ENCODE measurements at regions not wholly inside any gene's neighbourhood (a gene's known extent, or its start where the extent isn't known, plus 50 kb on each side); places are given as distances from the start of the nearest gene placed in this dataset.

DNA sequence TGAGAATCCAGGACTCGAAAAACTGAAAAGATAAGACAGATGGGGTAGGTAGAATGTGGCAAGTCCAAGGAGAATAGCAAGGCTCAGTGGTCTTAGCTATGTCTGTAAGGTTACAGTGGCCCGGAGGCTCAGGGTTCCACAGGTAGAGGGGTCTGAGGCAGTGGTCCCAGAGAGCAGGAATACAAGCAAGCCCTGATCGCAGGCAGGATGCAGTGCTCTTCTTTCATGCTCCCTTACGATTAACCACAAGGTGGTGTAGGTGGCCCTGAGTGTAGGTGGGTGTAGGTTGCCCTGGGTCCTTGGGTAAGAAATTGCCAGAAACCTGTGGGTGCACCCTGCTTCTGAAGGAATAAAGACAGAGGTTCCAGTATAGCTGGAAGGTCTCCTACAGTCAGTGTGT, 99.1 kb upstream of the RAB3GAP2 start:
- H3K27me3 ChIP-seq (ENCODE audit: insufficient read depth, low read depth, low read length) = no peaks in the 10 kb centered on the region
- TF ChIP-seq SMC3 (conservative IDR thresholded peaks at IDR 0.05; ENCODE audit: poor library complexity) = no peak
- no peak for TF ChIP-seq POLR2AphosphoS5 (IDR thresholded peaks at IDR 0.05)
- TF ChIP-seq EP300 (conservative IDR thresholded peaks at IDR 0.05; ENCODE audit: poor library complexity, severe bottlenecking) = no peak
- no peaks in the 10 kb centered on the region for H3K79me2 ChIP-seq (replicated peaks; ENCODE audit: insufficient read depth, low read length)
- no peak overlapping the region for H3K27ac ChIP-seq (ENCODE audit: low read length)
- H3K9me3 ChIP-seq (ENCODE audit: low read length) = no peaks in the 10 kb centered on the region
- H3K4me2 ChIP-seq (ENCODE audit: low read length) = no peak overlapping the region
- H3K4me3 ChIP-seq (ENCODE audit: low read length) = no peak overlapping the region
- no peak overlapping the region for H2AFZ ChIP-seq (ENCODE audit: low read depth, low read length)
- H3K9me2 ChIP-seq (ENCODE audit: insufficient read depth, low read length) = no peaks in the 10 kb centered on the region
- H4K20me1 ChIP-seq (ENCODE audit: insufficient read depth) = no peaks in the 10 kb centered on the region
- no peak overlapping the region for H3K9ac ChIP-seq (ENCODE audit: low read length)
- no peaks in the 10 kb centered on the region for H3K36me3 ChIP-seq (ENCODE audit: insufficient read depth, low read length)
- no peaks in the 10 kb centered on the region for H3F3A ChIP-seq (ENCODE audit: insufficient read depth, low read length, poor library complexity, severe bottlenecking)

DNA sequence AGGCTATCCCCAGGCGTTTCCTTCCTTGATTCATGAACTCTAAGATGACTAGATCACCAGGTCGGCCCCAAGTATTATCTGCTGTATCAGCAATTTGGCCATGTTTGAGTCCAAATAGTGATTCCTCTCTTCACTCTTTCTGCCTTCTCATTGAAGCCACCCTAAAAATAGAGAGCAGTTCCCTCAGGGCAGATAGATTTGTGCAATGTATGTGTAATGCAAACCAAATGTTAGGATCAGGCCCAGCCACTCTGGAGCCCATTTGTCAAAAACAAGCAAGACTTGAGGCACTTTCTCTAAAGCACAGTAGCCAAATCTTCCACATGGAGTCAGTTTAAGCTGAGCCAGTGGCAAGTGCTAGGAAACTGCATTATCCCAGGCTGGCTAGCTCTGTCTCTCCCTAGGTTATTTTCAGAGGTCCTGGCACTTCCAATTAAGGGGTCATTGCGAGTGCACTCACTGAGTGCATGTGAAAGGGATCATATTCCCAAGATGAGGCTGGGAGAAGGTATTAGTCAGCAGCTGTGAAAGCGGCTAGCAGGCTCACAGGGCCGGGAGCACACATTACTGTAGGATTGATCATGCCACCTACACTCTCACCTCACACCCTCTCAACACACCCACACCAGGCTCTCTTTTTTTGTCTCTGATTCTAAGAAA, 97.9 kb upstream of the RAB3GAP2 start:
- Histone ChIP-seq H2AFZ (ENCODE audit: low read depth, low read length) (no peak overlapping the region), H3K9ac (ENCODE audit: low read length) (no peak overlapping the region), H3K4me2 (ENCODE audit: low read length) (no peak overlapping the region)

More for the DNA sequence above, 97.9 kb upstream of the RAB3GAP2 start:
- Histone ChIP-seq H3F3A (ENCODE audit: insufficient read depth, low read length, poor library complexity, severe bottlenecking) (no peaks in the 10 kb centered on the region), H3K4me3 (ENCODE audit: low read length) (no peak overlapping the region), H4K20me1 (ENCODE audit: insufficient read depth) (no peaks in the 10 kb centered on the region), H3K9me3 (ENCODE audit: low read length) (no peaks in the 10 kb centered on the region), H3K9me2 (ENCODE audit: insufficient read depth, low read length) (no peaks in the 10 kb centered on the region), H3K27ac (ENCODE audit: low read length) (no peak overlapping the region), H3K79me2 (replicated peaks; ENCODE audit: insufficient read depth, low read length) (no peaks in the 10 kb centered on the region), H3K36me3 (ENCODE audit: insufficient read depth, low read length) (no peaks in the 10 kb centered on the region), H3K27me3 (ENCODE audit: insufficient read depth, low read depth, low read length) (no peaks in the 10 kb centered on the region)
- TF ChIP-seq EZH2 (IDR thresholded peaks at IDR 0.05; ENCODE audit: borderline replicate concordance, insufficient read depth, low read length, poor library complexity, severe bottlenecking) (no peak), EP300 (conservative IDR thresholded peaks at IDR 0.05; ENCODE audit: poor library complexity, severe bottlenecking) (no peak), MXI1 (conservative IDR thresholded peaks at IDR 0.05; ENCODE audit: poor library complexity, severe bottlenecking) (no peak)
- TF ChIP-seq, protein P1, sequence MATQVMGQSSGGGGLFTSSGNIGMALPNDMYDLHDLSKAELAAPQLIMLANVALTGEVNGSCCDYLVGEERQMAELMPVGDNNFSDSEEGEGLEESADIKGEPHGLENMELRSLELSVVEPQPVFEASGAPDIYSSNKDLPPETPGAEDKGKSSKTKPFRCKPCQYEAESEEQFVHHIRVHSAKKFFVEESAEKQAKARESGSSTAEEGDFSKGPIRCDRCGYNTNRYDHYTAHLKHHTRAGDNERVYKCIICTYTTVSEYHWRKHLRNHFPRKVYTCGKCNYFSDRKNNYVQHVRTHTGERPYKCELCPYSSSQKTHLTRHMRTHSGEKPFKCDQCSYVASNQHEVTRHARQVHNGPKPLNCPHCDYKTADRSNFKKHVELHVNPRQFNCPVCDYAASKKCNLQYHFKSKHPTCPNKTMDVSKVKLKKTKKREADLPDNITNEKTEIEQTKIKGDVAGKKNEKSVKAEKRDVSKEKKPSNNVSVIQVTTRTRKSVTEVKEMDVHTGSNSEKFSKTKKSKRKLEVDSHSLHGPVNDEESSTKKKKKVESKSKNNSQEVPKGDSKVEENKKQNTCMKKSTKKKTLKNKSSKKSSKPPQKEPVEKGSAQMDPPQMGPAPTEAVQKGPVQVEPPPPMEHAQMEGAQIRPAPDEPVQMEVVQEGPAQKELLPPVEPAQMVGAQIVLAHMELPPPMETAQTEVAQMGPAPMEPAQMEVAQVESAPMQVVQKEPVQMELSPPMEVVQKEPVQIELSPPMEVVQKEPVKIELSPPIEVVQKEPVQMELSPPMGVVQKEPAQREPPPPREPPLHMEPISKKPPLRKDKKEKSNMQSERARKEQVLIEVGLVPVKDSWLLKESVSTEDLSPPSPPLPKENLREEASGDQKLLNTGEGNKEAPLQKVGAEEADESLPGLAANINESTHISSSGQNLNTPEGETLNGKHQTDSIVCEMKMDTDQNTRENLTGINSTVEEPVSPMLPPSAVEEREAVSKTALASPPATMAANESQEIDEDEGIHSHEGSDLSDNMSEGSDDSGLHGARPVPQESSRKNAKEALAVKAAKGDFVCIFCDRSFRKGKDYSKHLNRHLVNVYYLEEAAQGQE (IDR thresholded peaks at IDR 0.05; ENCODE audit: borderline replicate concordance) = no peak
- TF ChIP-seq, protein P2, sequence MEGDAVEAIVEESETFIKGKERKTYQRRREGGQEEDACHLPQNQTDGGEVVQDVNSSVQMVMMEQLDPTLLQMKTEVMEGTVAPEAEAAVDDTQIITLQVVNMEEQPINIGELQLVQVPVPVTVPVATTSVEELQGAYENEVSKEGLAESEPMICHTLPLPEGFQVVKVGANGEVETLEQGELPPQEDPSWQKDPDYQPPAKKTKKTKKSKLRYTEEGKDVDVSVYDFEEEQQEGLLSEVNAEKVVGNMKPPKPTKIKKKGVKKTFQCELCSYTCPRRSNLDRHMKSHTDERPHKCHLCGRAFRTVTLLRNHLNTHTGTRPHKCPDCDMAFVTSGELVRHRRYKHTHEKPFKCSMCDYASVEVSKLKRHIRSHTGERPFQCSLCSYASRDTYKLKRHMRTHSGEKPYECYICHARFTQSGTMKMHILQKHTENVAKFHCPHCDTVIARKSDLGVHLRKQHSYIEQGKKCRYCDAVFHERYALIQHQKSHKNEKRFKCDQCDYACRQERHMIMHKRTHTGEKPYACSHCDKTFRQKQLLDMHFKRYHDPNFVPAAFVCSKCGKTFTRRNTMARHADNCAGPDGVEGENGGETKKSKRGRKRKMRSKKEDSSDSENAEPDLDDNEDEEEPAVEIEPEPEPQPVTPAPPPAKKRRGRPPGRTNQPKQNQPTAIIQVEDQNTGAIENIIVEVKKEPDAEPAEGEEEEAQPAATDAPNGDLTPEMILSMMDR (IDR thresholded peaks at IDR 0.05; ENCODE audit: poor library complexity, severe bottlenecking) = no peak
